Mucosa of rectum (tissue), 2 donors: ENCODE measurements at regions not wholly inside any gene's neighbourhood (a gene's known extent, or its start where the extent isn't known, plus 50 kb on each side); places are given as distances from the start of the nearest gene placed in this dataset.

Experiments
- H3K27ac ChIP-seq, 2 donors: one replicate each; pipeline ENCODE4 v1.7.0; 2013; ENCODE audit warnings: inconsistent platforms in 2 of 2, low read depth in 2 of 2, low read length in 2 of 2
- H3K27me3 ChIP-seq, 2 donors: one replicate each; pipeline ENCODE4 v1.7.0; 2013; ENCODE audit warnings: low read length in 2 of 2; ENCODE audit not compliant: control insufficient read depth in 2 of 2, insufficient read depth in 2 of 2
- H3K36me3 ChIP-seq, 2 donors: one replicate each; pipeline ENCODE4 v1.7.0; 2013; ENCODE audit warnings: low read length in 2 of 2; ENCODE audit not compliant: control insufficient read depth in 2 of 2, insufficient read depth in 2 of 2
- H3K4me1 ChIP-seq, 2 donors: one replicate each; pipeline ENCODE4 v1.7.0; 2013; ENCODE audit warnings: low read length in 2 of 2, mild to moderate bottlenecking in 1 of 2; ENCODE audit not compliant: control insufficient read depth in 2 of 2, insufficient read depth in 2 of 2
- H3K4me3 ChIP-seq, 2 donors: one replicate each; pipeline ENCODE4 v1.7.0; 2013; ENCODE audit warnings: low read length in 2 of 2
- H3K9ac ChIP-seq, 2 donors: one replicate each; pipeline ENCODE4 v1.7.0; 2013; ENCODE audit warnings: low read length in 2 of 2, low read depth in 1 of 2, mild to moderate bottlenecking in 1 of 2
- H3K9me3 ChIP-seq, 2 donors: one replicate each; pipeline ENCODE4 v1.7.0; 2013; ENCODE audit warnings: low read length in 2 of 2; ENCODE audit not compliant: control insufficient read depth in 2 of 2
- donor health status: healthy.
- donor health status: Normal muscosa, but diverticular disease.

GRCh38 chr9:93814077-93814956 lies 140.8 kb downstream of the BARX1 start:
- Histone ChIP-seq H3K9ac (no peak overlapping the region), H3K36me3 (no peaks in the 10 kb centered on the region), H3K4me3 (no peak overlapping the region), H3K27ac (no peak overlapping the region), H3K4me1 (peaks cover 0 to 2% of the 10 kb centered on the region in 2 donors), H3K27me3 (peaks cover 0 to 4% of the 10 kb centered on the region in 2 donors), H3K9me3 (no peaks in the 10 kb centered on the region)

- Histone ChIP-seq H3K27me3 (peaks cover 0 to 4% of the 10 kb centered on the region in 2 donors), H3K4me1 (peaks cover 0 to 2% of the 10 kb centered on the region in 2 donors), H3K9ac (no peak overlapping the region), H3K4me3 (no peak overlapping the region), H3K9me3 (no peaks in the 10 kb centered on the region), H3K36me3 (no peaks in the 10 kb centered on the region), H3K27ac (no peak overlapping the region)
Measured at GRCh38 chr9:93813221-93814076, 141.7 kb downstream of the BARX1 start.

- H3K9me3 ChIP-seq: no peaks in the 10 kb centered on the region
- H3K27ac ChIP-seq: no peak overlapping the region
- H3K4me1 ChIP-seq: peaks cover 0 to 2% of the 10 kb centered on the region in 2 donors
- peaks cover 0 to 4% of the 10 kb centered on the region in 2 donors for H3K27me3 ChIP-seq
- no peak overlapping the region for H3K4me3 ChIP-seq
- H3K36me3 ChIP-seq: no peaks in the 10 kb centered on the region
- no peak overlapping the region for H3K9ac ChIP-seq
Measured at GRCh38 chr9:93812410-93812668, 142.8 kb downstream of the BARX1 start.

- H3K9ac ChIP-seq: no peak overlapping the region
- no peak overlapping the region for H3K27ac ChIP-seq
- no peak overlapping the region for H3K4me3 ChIP-seq
- H3K4me1 ChIP-seq: peaks cover 0 to 2% of the 10 kb centered on the region in 2 donors
- no peaks in the 10 kb centered on the region for H3K27me3 ChIP-seq
- H3K36me3 ChIP-seq: no peaks in the 10 kb centered on the region
- no peaks in the 10 kb centered on the region for H3K9me3 ChIP-seq
Measured at GRCh38 chr9:93810028-93810971, 144.9 kb downstream of the BARX1 start.

GRCh38 chr9:93809204-93809940 lies 145.8 kb downstream of the BARX1 start:
- Histone ChIP-seq H3K27ac (no peak overlapping the region), H3K9me3 (no peaks in the 10 kb centered on the region), H3K4me3 (no peak overlapping the region), H3K27me3 (no peaks in the 10 kb centered on the region), H3K4me1 (no peaks in the 10 kb centered on the region), H3K9ac (no peak overlapping the region), H3K36me3 (no peaks in the 10 kb centered on the region)

GRCh38 chr9:93808115-93809029 lies 146.8 kb downstream of the BARX1 start:
- H3K36me3 ChIP-seq: no peaks in the 10 kb centered on the region
- no peaks in the 10 kb centered on the region for H3K9me3 ChIP-seq
- H3K27ac ChIP-seq: no peak overlapping the region
- no peak overlapping the region for H3K4me3 ChIP-seq
- no peak overlapping the region for H3K9ac ChIP-seq
- no peaks in the 10 kb centered on the region for H3K27me3 ChIP-seq
- H3K4me1 ChIP-seq: no peaks in the 10 kb centered on the region

- Histone ChIP-seq H3K27me3 (no peaks in the 10 kb centered on the region), H3K4me1 (no peaks in the 10 kb centered on the region), H3K36me3 (no peaks in the 10 kb centered on the region), H3K9me3 (no peaks in the 10 kb centered on the region), H3K27ac (no peak overlapping the region), H3K9ac (no peak overlapping the region), H3K4me3 (no peak overlapping the region)
Measured at GRCh38 chr9:93807166-93808074, 147.7 kb downstream of the BARX1 start.

GRCh38 chr9:93801581-93802284 lies 153.4 kb downstream of the BARX1 start:
- Histone ChIP-seq H3K4me1 (no peaks in the 10 kb centered on the region), H3K27ac (no peak overlapping the region), H3K36me3 (no peaks in the 10 kb centered on the region), H3K9me3 (no peaks in the 10 kb centered on the region), H3K4me3 (no peak overlapping the region), H3K9ac (no peak overlapping the region), H3K27me3 (no peaks in the 10 kb centered on the region)
